KBM-7 (cell line): ENCODE measurements at regions not wholly inside any gene's neighbourhood (a gene's known extent, or its start where the extent isn't known, plus 50 kb on each side); places are given as distances from the start of the nearest gene placed in this dataset.
"Not testable (repeated sequence)": the region's sequence is repeated elsewhere in the genome, so short reads cannot be mapped to it uniquely, and the experiment has no call there.

Experiments
- DNase-seq: peaks from one replicate; pipeline ENCODE4 v3.0.0-alpha.2; 2015
- in situ Hi-C: fragments of 300-500 bp; cut with MboI; formaldehyde crosslinking; loops from 2 replicates; pipeline ENCODE4 v1.14.3; 2020; ENCODE audit warnings: low sequenced_read_pairs, low pct_unique_long_range_greater_than_20kb, mixed read lengths

DNA sequence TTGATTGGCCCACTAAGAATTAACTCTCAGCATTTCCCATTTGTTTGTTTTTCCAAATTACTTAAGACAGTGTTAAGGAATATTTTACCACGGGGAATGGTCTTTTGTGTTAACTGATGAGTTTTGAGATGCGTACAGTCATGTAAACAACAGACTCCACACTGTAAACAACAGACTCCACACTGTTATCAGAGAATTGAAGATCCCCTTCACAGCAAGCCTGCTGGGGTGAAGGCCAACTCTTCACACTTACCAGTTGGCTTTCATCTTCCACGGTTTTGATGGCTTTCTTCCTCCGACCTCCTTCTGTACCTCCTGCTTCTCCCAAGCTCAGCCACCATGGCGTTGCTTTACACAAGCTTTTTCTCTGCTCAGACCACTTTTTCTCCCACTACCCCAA is 166.8 kb downstream of the TMEM200C start:
- in situ Hi-C loops: no loop called here
- no peak for DNase-seq

- no peak for DNase-seq
- in situ Hi-C loops: no loop called here
These were observed 169.3 kb downstream of the TMEM200C start for GRCh38 chr18:5726011-5726410.

DNA sequence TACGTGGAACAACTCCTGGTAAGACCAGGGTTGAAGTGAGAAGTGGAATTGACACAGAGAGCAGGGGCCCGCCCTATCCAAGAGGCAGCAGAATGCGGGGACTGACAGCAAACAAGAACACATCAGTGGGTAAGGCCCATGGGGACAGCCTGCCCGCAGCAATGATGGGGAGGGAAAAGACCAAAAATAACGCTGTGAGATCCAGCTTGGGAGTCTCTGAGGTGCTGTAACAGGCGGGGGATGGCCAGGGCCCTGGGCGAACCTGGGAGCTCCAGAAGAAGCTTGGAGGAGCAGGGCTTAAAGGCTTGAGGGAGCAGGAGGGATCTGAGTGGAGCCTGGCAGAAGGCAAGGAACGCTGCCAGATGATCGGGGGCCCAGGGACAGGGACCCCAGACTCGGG is 173.4 kb downstream of the TMEM200C start:
- in situ Hi-C loops: no loop called here
- no peak for DNase-seq

- in situ Hi-C loops: no loop called here
- DNase-seq: no peak
These were observed 175.2 kb downstream of the TMEM200C start for GRCh38 chr18:5720132-5720531.

- in situ Hi-C loops: no loop called here
- DNase-seq: no peak
These were observed 173.5 kb upstream of the EPB41L3 start for GRCh38 chr18:5717256-5717655.

DNA sequence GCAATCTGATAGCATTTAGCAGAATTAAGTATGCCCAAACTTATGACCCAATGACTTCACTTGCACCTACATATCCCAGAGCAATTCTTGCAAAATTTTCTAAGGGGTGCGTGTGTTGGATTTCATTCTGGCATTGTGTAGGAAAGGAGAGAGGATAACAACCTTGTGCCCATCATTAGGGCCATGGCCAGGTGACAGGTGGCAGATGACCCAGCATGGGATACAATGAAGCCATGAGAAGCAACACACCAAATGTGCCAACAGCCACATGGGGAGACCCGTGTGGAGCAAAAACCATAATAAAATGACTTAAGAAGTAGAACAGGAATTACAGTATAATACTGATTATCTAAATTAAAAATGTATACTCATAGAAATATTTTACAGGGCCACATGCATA is 166.9 kb upstream of the EPB41L3 start:
- no peak for DNase-seq
- in situ Hi-C loops: no loop called here

- DNase-seq: no peak
- in situ Hi-C loops: no loop called here
These were observed 166.4 kb upstream of the EPB41L3 start for GRCh38 chr18:5710235-5710634.

DNA sequence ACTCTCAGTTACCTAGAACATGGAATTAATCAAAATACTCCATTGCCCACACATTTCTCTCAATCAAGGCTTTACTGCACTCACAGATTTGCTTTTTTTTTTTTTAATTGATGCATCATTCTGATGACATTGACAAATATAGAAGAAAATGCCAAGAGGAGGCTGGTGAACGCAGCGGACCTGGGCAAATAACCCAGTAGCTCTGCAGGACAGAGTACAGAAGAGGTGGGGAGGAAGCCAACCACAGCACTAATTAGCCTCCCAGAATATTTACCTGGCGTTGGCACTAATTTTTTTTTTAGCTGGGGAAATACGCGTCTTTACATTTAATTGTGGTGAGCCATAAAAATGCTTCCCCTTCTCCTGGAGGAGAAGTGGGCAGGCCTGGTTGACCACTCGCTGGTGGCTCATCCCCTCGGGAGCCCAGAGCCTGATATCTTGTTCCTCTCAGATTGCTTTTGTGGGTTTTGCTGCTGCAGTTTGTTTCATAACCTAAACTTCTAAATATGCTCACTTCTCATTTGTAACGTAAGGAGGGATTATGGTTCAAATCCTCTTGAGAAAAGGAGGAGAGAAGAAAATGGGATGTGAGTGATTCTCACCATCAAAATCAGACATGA is 165.8 kb upstream of the EPB41L3 start:
- in situ Hi-C loops: no loop called here
- DNase-seq: no peak

DNA sequence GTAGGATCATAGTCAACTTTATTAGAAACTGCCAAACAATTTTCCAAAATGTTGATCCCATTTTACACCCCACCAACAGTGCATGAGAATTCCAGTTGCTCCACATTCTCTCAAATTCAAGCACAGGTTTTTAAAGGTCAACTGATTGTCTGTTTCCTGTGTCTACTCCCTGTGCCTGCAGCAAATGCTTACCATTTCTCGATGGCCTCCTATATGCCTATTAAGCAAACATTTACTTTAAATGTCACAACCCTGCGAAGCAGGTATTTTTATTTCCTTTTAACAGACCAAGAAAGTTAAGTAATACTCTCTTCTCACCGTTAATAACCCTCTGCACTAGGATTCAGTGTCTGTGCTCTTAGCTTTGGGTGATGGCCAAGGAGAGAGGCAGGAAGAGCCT is 163.8 kb upstream of the EPB41L3 start:
- no peak for DNase-seq
- in situ Hi-C loops: no loop called here

GRCh38 chr18:5705393-5705792 is 161.6 kb upstream of the EPB41L3 start:
- in situ Hi-C loops: no loop called here
- DNase-seq: no peak

- DNase-seq: no peak
- in situ Hi-C loops: no loop called here
These were observed 161.1 kb upstream of the EPB41L3 start for GRCh38 chr18:5704847-5705246.

- in situ Hi-C loops, DNase-seq: not testable (repeated sequence)
These were observed 158.2 kb upstream of the EPB41L3 start for GRCh38 chr18:5702016-5702415.

DNA sequence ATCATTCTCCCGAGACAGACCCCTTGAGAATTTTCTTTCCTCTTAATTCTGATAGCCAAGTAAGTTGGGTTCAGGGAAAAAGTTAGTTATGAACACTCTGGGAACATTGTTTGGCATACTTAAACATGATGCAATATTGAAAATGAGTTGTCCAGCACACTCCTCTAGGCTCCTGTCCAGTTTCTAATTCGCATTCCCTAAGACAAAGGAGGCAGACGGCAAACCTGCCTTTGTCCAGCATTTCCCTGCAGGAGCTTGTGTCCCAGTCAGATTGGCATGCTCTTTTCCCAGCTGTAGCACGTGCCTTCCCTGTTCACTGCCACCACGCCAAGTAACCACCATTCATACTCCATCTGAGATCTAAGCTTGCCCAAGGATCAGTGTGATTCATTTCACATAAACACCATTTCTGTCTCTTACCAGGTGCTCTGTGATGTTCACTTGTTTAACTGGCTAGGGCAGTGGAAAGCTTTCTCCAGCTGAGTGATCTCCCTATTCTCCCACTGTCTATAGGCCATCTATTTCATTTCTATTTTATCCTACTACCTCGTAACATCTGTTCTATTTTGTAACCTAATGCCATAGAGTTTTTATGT is 150.0 kb upstream of the EPB41L3 start:
- no peak for DNase-seq
- in situ Hi-C loops: no loop called here

DNA sequence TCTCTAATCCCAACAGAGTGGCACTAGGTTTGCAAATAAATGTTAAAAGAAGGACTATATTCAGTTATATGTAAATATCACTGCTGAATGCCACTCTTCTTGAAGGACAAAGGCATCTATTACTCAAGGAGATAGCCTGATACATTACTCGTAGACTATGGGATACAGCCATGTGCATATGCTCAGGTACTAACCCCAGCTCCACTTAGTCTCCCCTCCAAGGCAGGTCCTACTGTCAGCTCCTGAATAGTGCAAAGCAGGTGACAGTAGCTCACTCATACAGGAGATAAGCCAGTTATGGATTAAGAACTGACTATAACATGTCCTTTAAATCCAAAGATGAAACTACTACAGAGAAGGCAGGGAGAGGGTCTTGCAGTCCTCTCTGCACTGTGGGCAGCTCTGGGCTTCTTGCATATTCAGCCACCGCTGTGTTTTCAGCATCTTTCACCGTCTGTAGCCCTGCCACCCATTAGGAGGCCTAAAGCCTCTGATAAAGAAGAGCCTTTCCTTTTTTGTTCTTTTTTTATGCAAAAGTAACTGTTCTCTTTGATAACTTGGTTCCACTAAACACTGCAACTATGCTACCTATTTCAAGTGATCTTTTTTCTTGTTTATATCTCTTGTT is 135.1 kb upstream of the EPB41L3 start:
- no peak for DNase-seq
- in situ Hi-C loops: no loop called here

DNA sequence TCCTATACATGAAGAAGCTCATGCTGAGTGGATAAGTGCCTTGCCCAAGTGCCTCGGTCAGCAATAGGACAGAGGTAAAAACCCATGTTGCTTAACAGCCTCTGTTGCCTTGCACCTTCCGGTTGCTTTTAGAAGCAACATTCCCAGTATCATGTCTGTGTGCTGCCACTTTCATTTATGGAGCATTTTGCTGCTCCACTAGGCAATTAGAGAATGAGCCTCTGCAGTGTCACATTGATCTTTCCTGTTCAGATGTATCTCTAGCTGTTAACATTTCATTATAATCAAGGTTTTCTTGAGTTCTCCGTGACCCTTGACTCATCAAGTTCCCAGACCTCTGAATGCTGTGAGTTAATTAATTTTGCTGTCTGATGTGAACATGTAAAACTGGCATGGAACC is 134.5 kb upstream of the EPB41L3 start:
- in situ Hi-C loops: no loop called here

GRCh38 chr18:5673616-5674015 is 129.8 kb upstream of the EPB41L3 start:
- in situ Hi-C loops: no loop called here
- no peak for DNase-seq

More for the DNA sequence above, 134.5 kb upstream of the EPB41L3 start:
- DNase-seq: no peak

- DNase-seq: no peak
- in situ Hi-C loops: no loop called here
These were observed 125.8 kb upstream of the EPB41L3 start for GRCh38 chr18:5669585-5669984.

GRCh38 chr18:5668087-5668715 is 124.4 kb upstream of the EPB41L3 start:
- DNase-seq: no peak
- in situ Hi-C loops: no loop called here

- no peak for DNase-seq
- in situ Hi-C loops: no loop called here
These were observed 123.6 kb upstream of the EPB41L3 start for GRCh38 chr18:5667356-5667755.

DNA sequence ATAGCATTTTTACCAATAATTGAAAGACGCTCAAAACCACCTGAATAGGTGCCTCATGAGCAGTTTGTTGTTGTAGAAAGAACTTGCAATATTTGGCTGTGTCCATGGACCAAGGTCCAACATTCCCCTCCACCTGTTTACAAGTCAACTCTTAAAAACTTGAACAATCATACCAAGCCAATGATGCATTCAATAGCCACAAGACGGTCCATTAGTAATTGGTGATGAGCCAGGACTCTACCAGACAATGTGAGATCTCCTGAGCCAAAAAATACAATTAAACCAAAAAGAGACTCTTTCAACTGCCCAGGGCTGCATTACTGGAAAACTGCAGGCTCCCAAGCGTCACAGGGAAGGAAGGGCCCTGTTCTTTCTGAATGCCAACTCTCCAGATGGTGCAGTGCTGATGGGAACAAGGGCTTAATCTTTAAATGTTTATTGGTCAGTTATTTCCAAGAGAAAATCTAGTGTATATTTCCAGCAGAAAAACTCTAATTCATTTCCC is 118.8 kb upstream of the EPB41L3 start:
- in situ Hi-C loops: no loop called here
- no peak for DNase-seq
